SHP77 treated with DMSO at 0.1 percent for 48 hours (cell line): ENCODE measurements at regions not wholly inside any gene's neighbourhood (a gene's known extent, or its start where the extent isn't known, plus 50 kb on each side); places are given as distances from the start of the nearest gene placed in this dataset.

Experiments used
- DNase-seq: peaks from one replicate; lab custom pipeline; 2025; lab: John Stamatoyannopoulos, UW

DNA sequence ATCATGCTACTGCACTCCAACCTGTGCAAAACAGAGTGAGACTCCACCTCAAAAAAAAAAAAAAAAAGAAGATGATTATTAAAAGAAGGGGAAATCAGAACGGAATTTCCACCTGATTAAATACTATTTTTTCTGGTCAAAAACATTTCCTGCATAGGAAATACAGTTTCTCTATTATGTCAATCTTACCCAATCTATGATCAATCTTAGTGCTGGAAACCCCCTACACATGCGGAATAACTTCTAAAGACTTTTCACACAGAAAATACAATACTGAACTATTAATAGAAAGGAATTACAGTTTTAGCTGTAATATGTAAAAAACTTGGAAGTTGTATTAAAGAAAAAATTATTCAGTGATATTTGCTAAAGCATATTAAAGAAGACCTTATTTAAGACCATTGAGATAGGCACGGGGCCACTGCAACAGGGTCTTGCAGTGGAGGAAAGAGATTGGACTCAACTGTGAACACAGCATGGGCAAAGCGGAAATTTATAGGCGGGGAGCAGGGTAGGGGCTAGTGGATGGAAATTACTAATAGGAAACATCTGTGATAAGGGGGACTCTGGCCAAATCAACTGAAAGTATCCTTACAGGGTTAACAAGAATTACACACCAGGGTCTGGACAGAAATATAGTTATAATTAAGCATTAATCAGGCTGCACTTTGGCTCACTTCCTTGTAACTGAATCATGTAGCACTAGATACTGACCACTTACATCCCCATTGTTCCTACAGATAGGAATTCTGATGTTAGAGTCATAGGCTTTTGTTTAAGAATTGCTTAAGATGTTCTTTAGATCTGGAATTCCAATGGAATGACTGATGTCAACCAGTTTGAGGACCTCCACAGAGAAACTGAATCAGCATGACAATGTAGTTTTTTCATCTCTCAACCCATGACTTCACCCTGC is 411.5 kb upstream of the DDI1 start:
- no peak for DNase-seq

DNA sequence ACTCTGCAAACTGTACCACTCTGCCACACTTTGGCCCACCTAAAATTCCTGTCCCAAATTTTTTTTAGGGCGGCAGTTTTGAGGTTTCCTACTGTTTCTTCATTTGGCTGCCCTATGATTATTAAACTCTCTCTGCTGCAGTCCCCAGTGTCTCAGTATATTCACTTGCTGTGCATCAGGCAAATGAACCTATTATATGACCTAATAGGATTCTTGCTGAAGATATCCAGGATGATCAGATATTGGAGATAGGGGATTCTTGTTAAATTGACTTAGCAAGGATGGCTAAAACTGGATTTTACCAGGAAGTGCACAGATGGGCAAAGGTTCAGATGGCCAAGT is 410.8 kb upstream of the DDI1 start:
- DNase-seq, result no peak

DNA sequence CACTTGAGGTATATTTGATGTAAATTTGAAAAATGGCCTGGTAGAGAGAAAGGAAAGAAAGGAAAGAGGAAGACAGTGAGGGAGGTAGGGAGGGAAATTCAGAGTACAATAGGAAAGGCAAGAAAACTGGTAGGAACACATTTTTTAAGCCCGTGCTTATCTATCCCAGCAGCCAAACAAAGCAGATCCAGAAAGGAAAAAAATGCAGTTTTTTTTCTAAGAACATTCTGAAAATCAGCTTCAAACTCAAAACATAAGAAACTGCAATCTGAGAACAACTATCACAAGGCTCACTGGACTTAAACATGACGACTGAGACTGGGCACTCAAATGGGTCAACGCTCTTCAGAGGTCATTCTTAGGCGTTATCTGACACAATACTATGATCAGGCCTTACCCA is 408.3 kb upstream of the DDI1 start:
- DNase-seq, result no peak

DNA sequence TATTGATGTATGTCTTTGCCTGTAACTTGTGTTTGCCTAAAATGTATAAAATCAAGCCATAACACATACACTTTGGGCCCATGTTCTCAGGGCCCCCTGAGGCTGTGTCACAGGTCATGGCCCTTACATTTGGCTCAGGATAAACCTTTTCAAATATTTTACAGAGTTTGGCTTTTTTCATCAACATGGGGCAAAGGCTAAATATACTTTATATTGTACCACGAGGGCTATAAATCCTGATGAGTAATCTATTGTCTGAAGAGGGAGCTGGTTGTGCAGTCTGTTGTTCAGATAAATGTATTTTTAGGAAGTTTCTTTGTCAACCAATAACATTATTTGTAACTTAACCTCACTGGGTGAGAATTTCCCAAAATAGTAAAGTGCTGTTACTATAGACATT is 404.6 kb upstream of the DDI1 start:
- DNase-seq, result no peak

DNA sequence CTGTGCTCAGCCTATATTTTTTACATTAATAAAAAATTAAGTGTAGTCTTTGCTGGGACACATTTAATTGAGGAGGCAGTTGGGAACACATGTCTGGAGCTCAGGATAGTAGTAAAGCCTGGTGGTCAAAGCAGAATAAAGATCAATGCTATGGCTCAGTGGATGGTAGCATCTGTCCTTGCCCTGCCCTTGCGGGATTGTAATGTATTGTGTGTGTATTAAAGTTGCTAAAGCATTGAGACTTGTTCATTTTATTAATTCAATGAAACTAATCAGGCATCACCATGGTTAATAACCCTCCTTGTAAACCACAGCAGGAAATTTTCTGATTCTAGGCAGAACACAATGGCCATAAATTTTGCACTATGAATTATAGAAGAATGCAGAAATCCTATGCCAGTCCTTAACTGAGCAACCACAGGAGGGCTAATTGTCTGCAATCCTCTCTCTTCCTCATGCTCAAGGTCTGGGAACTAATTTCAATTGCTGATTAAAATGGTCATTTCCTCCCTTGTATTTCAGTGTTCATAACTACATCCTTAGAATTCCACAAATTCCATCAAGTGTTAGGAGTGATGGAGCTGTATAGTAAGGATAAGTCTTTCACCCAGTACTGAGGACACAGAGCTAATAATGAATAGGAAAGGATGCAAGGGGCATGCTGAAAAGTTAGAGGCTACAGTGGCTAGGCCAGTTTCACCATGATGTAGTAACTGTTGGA is 403.2 kb upstream of the DDI1 start:
- DNase-seq, result no peak

DNA sequence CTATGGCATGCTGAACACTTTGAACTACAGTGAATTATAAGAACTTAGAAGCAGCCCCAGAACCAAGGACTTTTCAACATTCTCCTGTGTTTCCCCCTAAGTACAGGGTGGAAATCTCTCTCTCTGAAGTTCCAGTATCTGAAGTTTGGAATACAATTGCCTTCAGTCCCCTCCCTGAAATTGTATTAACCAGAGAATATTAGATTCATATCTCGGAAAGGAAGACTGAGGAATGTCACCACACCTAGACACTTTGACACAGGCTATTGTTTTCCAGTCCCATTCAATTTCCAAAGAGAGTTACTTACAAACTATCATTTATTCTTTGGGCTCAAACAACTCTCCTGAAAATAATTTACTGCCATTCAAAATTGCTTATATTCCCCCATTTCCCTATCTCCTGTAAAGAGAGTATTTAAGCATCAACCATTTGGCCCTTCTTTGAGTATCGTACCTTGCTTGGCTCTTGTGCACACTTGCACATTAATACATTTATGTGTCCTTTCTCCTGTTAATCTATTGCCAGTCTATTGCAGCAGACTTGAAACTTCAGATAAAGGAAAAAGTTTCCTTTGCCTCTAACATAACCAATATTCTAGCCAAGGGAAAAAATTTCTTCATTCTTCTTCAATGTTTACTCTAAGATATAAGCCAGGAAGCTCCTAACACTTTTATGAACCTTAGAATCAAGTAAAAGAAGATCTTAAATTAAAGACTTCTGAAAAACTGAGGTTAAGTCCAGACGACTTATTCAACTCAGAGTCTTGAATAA is 402.4 kb upstream of the DDI1 start:
- DNase-seq, result no peak

DNA sequence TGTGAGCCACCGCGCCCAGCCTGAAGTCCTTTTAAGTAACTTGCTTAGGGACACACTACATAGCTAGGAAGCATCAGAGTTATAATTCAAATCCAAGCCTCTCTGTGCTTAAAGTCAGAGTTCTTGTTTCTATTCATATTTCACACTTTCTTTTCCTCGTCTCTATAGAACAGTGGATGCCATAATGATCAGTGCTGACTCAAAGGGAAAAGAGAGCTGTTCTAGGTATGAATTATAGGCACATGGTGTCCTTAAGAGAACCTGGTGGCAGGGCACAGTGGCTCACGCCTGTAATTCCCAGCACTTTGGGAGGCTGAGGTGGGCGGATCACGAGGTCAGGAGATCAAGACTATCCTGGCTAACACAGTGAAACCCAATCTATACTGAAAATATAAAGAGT is 400.2 kb upstream of the DDI1 start:
- DNase-seq, result no peak

DNA sequence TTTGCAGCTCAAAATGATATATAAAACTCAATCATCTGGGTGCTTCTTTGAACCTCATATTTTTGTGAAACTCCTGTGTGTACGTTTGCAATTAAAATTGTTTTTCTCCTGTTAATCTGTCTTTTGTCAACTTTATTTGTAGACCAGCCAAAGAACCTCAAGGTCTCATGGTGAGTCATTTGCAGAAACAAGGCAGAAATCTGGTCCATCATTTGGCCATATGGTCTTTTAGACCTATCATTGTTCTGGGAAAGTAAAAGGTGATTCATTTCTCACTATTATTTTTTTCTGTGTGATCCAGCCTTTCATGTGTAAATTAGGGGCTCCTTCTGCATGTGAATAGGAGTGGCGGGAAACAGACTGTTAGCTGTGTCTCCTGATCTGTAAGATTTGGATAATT is 399.1 kb upstream of the DDI1 start:
- DNase-seq, result no peak

DNA sequence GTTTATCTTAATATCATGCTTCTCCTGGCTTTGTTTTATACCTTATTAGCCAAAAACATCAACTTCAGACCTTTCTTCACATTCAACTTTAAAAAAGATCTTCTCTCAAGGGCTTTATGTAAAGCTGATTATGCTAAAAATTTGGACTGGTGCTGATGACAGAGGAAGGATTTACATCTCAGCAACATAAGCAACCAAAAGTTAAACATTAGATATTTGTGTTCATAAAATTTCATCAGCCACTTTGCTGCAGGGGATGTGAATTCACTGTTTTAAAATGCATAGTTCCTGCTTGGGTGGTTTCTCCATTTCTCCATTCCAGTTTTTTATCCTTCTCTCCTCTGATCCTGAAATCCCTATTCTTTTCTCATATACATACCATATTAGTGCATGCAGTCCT is 398.6 kb upstream of the DDI1 start:
- no peak for DNase-seq

DNA sequence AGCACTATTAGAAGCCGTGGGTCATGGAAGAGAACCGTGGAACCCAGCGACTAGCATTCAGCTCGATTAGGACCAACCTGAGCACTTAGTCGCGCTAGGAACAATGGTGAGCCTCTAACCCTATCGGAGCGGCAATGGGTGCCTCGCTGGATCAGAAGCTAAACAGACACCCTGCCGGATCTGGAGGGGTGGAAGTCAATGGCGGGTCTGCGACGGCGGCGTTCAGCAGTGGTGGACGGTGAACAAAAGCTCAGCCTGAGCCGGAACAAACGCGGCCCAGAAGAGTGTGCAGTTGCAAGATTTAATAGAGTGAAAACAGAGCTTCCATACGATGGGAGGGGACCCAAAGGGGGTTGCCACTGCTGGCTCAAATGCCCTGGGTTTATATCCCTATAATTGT is 391.8 kb upstream of the DDI1 start:
- DNase-seq, result no peak

DNA sequence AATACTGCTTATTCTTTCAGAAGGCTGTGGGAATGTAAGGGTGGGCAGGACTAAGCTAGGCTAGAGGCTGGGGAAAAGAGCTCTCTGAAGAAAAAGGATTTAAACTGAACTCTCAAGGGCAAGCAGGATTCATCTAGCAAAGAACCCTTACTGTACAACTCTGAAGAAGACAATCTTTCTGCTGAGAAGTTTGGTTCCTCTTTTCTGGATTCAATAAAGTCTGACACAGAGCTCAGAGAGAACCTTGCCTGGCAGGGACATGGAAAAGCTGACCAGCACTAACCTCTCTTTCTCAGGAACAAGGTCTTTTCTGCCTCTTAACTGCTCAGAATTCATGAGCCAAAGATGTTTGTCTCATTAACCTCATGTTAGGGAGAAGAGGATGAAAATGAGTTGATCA is 388.4 kb upstream of the DDI1 start:
- no peak for DNase-seq

DNA sequence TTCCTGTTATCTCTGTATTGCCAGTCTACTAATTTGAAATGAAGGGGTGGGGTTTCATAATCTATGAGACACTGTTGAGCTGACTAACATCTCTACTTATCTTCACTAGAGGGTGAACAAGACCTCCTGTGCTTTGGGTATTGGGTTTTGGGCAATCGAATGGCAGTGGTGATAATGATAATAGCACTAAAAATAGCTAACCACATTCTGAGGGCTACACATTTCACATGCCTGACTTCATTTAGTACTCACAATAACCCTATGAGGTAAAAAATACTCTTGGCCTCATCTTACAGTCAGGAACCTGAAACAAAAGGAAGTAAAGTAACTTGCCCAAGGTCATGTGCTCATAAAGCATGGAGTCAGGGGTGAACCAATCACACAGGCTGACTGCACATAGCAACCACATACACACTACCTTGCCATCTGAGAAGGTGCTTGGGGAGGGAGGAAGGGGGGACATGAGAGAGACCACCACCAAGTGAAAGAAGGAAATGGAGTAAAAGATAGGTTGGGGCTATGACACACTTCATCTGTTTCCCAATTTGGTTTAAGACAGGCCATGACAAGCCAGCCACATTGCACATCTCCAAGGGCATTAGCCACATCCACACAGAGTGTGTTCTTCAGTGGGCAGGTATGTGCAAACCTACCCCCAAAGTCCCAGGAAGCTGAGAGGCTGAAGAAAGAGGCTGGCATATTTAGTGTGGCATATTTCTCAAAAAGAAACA is 387.6 kb upstream of the DDI1 start:
- no peak for DNase-seq

DNA sequence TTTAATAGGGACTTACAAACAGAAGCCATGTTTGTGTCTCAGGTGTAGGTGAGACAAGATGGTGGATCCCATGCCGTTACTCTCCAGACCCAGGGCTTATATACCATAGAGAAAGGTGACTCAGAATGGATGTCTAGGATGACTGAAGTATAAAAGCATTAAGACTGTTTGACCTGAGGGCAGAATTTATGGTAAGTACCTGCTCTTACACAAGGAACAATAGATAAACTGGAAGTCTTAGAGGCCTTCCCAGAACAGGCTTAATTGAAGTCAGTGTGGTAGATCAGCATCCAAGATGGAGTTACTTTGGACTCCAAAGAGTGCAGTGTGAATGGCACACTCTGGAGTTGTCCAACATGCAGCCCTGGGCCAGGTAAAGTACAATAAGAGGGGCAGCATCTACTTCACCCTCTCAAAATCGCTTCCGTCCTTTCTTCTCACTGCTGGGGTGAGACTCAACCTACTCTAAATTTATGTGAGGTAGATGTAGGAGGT is 387.0 kb upstream of the DDI1 start:
- DNase-seq, result no peak

DNA sequence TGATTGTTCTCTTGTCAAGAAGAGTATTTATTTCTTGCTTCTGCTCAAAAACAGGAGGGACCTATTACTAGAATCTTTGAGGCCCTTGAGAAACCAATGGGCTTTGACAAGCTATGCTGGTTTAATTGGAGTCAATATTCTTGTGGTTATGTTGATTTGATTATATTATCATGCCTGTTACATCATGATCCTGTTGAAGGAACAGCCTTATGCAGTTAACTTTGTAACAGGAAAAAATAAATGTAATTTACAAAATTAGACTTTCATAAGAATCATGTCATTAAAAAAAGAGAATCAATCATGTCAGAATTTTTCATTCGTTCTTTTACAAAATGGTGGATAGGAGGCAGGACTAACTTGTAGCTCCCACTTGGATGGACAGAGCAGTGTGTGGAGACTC is 386.1 kb upstream of the DDI1 start:
- DNase-seq, result no peak

DNA sequence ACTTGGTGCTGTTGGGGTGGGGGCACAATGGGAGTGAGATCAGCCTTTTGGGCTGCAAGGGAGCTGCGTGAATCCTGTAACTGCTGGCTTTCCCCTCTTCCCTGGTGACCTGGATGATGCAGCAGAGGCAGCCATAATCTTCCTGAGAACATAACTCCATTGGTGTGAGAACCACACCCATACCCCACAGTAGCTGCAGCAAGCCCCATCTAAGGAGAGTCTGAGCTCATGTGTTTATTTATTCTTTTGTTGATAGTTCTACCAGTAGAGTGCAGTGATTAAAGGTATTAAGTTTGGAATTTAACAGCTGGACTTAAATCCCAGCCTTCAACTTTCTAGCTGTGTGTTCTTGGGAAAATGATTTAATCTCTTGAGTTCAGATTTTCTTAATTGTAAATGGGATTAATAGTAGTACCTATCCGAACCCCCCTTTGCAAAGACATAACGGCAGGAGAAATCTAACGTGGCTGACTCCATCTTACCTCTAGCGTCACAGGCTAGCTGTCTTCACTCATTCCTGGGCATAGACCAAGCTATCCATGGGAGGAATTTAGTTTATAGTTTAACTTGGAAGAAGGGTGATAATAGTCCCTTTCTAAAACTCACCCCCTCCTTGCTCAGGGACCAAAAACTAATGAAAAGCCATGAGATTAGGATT is 385.0 kb upstream of the DDI1 start:
- no peak for DNase-seq

DNA sequence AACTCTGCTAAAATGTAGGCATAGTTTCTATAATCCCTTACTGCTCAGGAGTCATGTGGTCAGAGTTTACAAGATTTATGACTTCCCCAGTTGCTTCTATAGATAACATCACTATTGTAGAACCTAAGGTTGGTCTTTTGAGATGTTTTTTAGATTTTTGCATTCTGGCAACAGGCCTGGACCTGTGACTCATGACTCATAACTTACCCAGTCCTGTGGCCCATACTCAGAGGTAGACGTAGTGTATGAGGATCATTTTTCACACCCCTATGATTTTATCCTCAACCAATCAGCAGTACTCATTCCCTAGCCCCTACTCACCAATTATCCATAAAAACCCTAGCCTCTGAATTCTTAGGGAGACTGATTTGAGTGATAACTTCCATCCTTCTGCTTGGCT is 384.4 kb upstream of the DDI1 start:
- DNase-seq, result no peak

DNA sequence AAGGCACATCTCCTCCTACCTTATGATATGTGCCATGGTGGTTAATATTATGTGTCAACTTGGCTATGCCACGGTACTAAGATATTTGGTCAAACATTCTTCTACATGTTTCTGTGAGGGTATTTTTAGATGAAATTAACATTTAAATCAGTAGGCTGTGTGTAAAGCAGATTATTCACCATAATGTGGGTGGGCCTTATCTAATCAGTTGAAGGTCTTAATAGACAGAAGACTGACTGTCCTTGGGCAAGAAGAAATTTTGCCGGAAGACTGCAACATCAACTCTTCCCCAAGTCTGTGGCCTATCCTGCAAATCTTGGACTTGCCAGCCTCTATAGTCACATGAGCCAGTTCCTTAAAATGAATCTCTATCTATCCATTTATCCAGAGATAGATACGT is 380.1 kb upstream of the DDI1 start:
- no peak for DNase-seq

DNA sequence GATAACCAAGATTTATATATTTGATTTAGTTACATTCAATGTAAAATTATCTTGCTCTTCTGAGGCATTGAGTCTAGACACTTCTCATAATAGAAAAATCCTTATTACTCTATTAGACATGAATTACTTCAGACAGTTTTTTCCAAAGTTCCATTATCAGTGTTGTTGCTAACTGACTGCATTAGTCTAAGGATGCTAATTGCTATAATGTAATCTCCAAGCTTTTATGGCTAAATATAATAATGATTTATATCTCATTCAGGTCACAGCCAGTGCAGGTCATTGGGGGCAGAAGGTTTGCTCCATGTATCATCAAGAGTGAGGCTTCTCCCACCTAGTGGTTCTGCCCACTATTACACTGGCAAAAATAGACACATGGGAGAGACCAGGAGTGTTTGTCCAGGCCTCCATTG is 377.2 kb upstream of the DDI1 start:
- DNase-seq, result no peak

DNA sequence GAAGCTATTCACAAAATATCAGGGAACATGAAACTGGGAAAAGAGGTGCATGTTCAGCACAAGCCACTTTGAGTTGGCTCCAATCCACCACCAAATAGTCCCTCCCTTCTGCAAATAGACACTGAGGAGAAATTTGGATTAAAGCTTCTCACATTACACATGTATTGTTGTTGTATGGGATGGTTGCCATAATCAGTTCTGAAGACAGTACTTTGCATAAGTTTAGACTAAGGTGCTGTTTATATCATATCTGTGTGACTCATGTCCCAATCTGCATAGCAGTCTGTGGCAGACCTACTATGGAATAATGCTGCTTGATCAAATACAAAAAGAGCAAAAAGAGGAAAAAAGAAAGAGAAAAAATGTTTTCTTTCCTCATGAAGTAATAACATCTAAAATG is 376.7 kb upstream of the DDI1 start:
- DNase-seq, result no peak

DNA sequence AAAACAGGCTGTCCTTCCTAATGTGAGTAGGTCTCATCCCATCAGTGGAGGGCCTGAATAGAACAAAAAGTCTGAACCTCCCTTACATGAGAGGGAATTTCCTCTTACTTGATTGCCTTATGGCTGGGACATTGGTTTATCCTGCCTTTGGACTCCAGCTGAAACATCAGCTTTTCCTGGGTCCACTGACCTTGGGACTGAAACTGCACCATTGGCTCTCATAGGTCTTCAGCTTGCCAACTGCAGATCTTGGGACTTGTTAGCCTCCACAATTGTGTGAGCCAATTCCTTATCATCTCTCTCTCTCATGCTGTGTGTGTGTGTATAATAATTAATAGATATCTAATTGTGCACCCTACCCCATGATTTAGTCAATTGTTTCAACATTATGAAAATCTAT is 375.3 kb upstream of the DDI1 start:
- no peak for DNase-seq

DNA sequence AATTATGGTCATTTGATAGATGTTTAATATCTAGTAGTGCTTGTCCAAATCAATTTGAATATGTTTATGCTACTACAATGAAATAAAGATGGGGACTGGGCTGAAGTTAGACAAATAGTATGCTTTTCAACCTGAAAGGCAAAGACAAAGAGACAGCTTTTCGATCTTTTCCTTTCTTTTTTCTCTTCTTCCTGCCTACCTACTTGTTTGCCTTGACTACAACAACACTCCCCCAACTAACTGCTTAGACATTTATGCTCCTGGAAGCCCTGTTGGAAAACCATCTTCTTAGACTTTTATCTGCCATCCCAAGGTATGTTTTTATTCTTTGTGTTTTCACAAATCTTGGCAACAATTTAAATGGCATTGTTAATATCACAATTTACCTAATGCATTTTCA is 374.4 kb upstream of the DDI1 start:
- DNase-seq, result no peak

DNA sequence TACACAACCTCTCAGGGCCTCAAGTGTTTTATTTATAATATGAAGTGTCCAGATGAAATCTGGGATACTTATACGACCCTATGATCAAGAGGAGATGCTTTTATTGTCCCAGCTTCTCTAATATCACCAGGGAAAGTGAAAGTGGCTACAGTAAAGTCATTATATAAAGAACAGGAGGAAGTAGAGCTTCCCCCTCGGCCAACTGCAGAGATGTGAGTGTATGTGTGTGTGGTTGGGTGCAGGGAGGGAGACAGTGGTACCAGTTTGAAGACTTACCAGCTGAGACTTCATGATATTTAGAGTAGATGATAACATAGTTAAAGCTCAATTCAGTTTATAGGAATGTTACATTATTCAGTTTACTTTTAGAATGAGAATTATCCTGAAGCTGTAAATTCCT is 373.6 kb upstream of the DDI1 start:
- no peak for DNase-seq
